ENCODE measurements at regions not wholly inside any gene's neighbourhood (a gene's known extent, or its start where the extent isn't known, plus 50 kb on each side); places are given as distances from the start of the nearest gene placed in this dataset.

GRCh38 chr10:120052964-120053702, 160.6 kb downstream of the SEC23IP start:
- TF ChIP-seq ZC3H11A (IDR thresholded peaks at IDR 0.05) (no peak), CTCF (IDR thresholded peaks at IDR 0.05) (no peak), TP53 (CRISPR knock-in tag; IDR thresholded peaks at IDR 0.05) (no peak), SMC3 (IDR thresholded peaks at IDR 0.05) (no peak), POLR2A (IDR thresholded peaks at IDR 0.05; ENCODE audit: low read length) (no peak), BHLHE40 (IDR thresholded peaks at IDR 0.05; ENCODE audit: low read depth, low read length) (no peak), HDAC2 (IDR thresholded peaks at IDR 0.05) (no peak), USF2 (IDR thresholded peaks at IDR 0.05) (no peak), BCL3 (IDR thresholded peaks at IDR 0.05) (no peak), CHD4 (IDR thresholded peaks at IDR 0.05; ENCODE audit: borderline replicate concordance) (no peak)
